Neuronal stem cell (in vitro differentiated cells): ENCODE measurements at regions not wholly inside any gene's neighbourhood (a gene's known extent, or its start where the extent isn't known, plus 50 kb on each side); places are given as distances from the start of the nearest gene placed in this dataset.

Experiments
- DNase-seq: peaks from one replicate; pipeline ENCODE4 v3.0.0-alpha.2; 2013; ENCODE audit warnings: low spot score
- H2AFZ ChIP-seq: one replicate; pipeline ENCODE4 v1.6.1; 2013; ENCODE audit warnings: mild to moderate bottlenecking, low read length, inconsistent platforms
- H2AK5ac ChIP-seq: 2 replicates; pipeline ENCODE4 v1.6.1; 2013; ENCODE audit warnings: low read depth, mild to moderate bottlenecking, inconsistent platforms, low read length, moderate library complexity, mixed read lengths
- H2BK120ac ChIP-seq: 2 replicates; pipeline ENCODE4 v1.6.1; 2013; ENCODE audit warnings: low read depth, mild to moderate bottlenecking, inconsistent platforms, low read length, moderate library complexity, mixed read lengths
- H2BK12ac ChIP-seq: one replicate; pipeline ENCODE4 v1.6.1; 2013; ENCODE audit warnings: low read length, inconsistent platforms
- H2BK15ac ChIP-seq: 2 replicates; pipeline ENCODE4 v1.6.1; 2013; ENCODE audit warnings: mild to moderate bottlenecking, low read length, inconsistent platforms, mixed read lengths
- H2BK5ac ChIP-seq: one replicate; pipeline ENCODE4 v1.6.1; 2013; ENCODE audit warnings: inconsistent platforms, mild to moderate bottlenecking, low read length, moderate library complexity
- H3K14ac ChIP-seq: one replicate; pipeline ENCODE4 v1.6.1; 2013; ENCODE audit warnings: low read length, inconsistent platforms
- H3K18ac ChIP-seq: 2 replicates; pipeline ENCODE4 v1.6.1; 2013; ENCODE audit warnings: low read length, inconsistent platforms
- H3K23ac ChIP-seq: 2 replicates; pipeline ENCODE4 v1.6.1; 2013; ENCODE audit warnings: low read depth, mild to moderate bottlenecking, mixed read lengths, low read length, inconsistent platforms; ENCODE audit not compliant: poor library complexity
- H3K27ac ChIP-seq: replicated peaks from 3 replicates; pipeline ENCODE4 v1.5.1; 2013; ENCODE audit warnings: low read length, inconsistent platforms
- H3K27me3 ChIP-seq, 3 experiments: 2 replicates each; pipeline ENCODE4 v1.6.1; 2013; ENCODE audit warnings: low read length in 3 of 3, mild to moderate bottlenecking in 2 of 3, inconsistent platforms in 1 of 3, low read depth in 1 of 3, mixed read lengths in 1 of 3, moderate library complexity in 1 of 3; ENCODE audit not compliant: control insufficient read depth in 3 of 3, insufficient read depth in 3 of 3
- H3K36me3 ChIP-seq, 2 donors: replicated peaks in 1 of 2; 2 replicates each; pipeline ENCODE4 v1.6.1; 2013; ENCODE audit warnings: low read length in 2 of 2; ENCODE audit not compliant: control insufficient read depth in 2 of 2, insufficient read depth in 2 of 2
- H3K4ac ChIP-seq: 2 replicates; pipeline ENCODE4 v1.6.1; 2013; ENCODE audit warnings: inconsistent platforms, mild to moderate bottlenecking, low read length, moderate library complexity
- H3K4me1 ChIP-seq, 2 donors: 1 replicate in 1 of 2; 2 replicates in 1 of 2; pipeline ENCODE4 v1.6.1; 2013; ENCODE audit warnings: low read length in 2 of 2, low read depth in 1 of 2; ENCODE audit not compliant: control insufficient read depth in 2 of 2, insufficient read depth in 1 of 2
- H3K4me2 ChIP-seq: one replicate; pipeline ENCODE4 v1.6.1; 2013; ENCODE audit warnings: mild to moderate bottlenecking, low read length, inconsistent platforms; ENCODE audit not compliant: insufficient read depth, poor library complexity, severe bottlenecking
- H3K4me3 ChIP-seq, 2 donors: 2 replicates each; pipeline ENCODE4 v1.5.1; 2013; ENCODE audit warnings: low read length in 2 of 2, mild to moderate bottlenecking in 2 of 2, inconsistent platforms in 1 of 2, moderate library complexity in 1 of 2
- H3K79me1 ChIP-seq: one replicate; pipeline ENCODE4 v1.6.1; 2013; ENCODE audit warnings: low read depth, mild to moderate bottlenecking, inconsistent platforms, low read length, moderate library complexity
- H3K9ac ChIP-seq: one replicate; pipeline ENCODE4 v1.6.1; 2013; ENCODE audit warnings: mild to moderate bottlenecking, low read depth, low read length, inconsistent platforms; ENCODE audit not compliant: poor library complexity
- H3K9me3 ChIP-seq, 2 donors: replicated peaks in 1 of 2; 2 replicates each; pipeline versions ENCODE3 to v1.6.1; 2013; ENCODE audit warnings: low read length in 2 of 2, mild to moderate bottlenecking in 2 of 2, inconsistent platforms in 1 of 2, low read depth in 1 of 2, mixed read lengths in 1 of 2, moderate library complexity in 1 of 2; ENCODE audit not compliant: control insufficient read depth in 2 of 2, insufficient read depth in 1 of 2
- H4K8ac ChIP-seq: one replicate; pipeline ENCODE4 v1.6.1; 2013; ENCODE audit warnings: low read depth, mild to moderate bottlenecking, inconsistent platforms, low read length, moderate library complexity
- H4K91ac ChIP-seq: one replicate; pipeline ENCODE4 v1.6.1; 2013; ENCODE audit warnings: low read length, low read depth, mild to moderate bottlenecking, inconsistent platforms; ENCODE audit not compliant: poor library complexity
- WGBS, 2 donors: extraction: QIAGEN DNeasy Blood & Tissue Kit; methylation state at CpG; one replicate each; pipeline ENCODE4 v1.1.7; 2013; ENCODE audit warnings: missing lambda C conversion rate in 2 of 2, mixed read lengths in 1 of 2; ENCODE audit not compliant: insufficient read length in 2 of 2, insufficient replicate concordance in 1 of 2; ENCODE audit errors: extremely low coverage in 2 of 2; 5-methylcytosine and 5-hydroxymethylcytosine counted together

DNA sequence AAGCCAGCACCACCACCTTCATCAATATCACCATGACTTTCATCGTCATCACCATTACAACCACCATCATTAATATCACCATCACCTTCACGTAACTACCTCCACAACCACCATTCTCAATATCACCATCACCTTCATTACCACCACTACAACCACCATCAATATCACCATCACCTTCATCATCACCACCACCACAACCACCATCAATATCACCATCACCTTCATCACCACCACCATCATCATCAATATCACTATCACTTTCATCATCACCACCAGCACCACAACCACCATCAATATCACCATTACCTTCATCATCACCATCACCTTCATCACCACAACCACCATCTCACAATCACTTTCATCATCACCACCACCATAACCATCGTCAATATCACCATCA is 225.3 kb upstream of the SULF2 start:
- peaks cover 0 to 3% of the 10 kb centered on the region in 2 donors for H3K9me3 ChIP-seq
- no peak overlapping the region for H4K91ac ChIP-seq
- H3K36me3 ChIP-seq = no peaks in the 10 kb centered on the region
- H3K4me3 ChIP-seq = peak overlapping the region in 1 of 2 donors; percentile 30
- no peak overlapping the region for H3K4ac ChIP-seq
- H3K4me2 ChIP-seq = no peak overlapping the region
- 100% methylated on average over 2 to 3 of the region's 3 CpGs for WGBS, 2 donors
- no peak overlapping the region for H3K14ac ChIP-seq
- DNase-seq = no peak
- no peak overlapping the region for H2BK15ac ChIP-seq
- no peak overlapping the region for H2AFZ ChIP-seq
- no peaks in the 10 kb centered on the region for H3K79me1 ChIP-seq
- H3K18ac ChIP-seq = no peak overlapping the region
- no peaks in the 10 kb centered on the region for H3K27me3 ChIP-seq
- H3K9ac ChIP-seq = no peak overlapping the region
- no peak overlapping the region for H2BK5ac ChIP-seq
- no peak overlapping the region for H2BK12ac ChIP-seq
- no peaks in the 10 kb centered on the region for H3K4me1 ChIP-seq
- H3K23ac ChIP-seq = no peak overlapping the region
- H4K8ac ChIP-seq = no peak overlapping the region
- H2AK5ac ChIP-seq = no peak overlapping the region
- H2BK120ac ChIP-seq = no peak overlapping the region
- no peak overlapping the region for H3K27ac ChIP-seq

DNA sequence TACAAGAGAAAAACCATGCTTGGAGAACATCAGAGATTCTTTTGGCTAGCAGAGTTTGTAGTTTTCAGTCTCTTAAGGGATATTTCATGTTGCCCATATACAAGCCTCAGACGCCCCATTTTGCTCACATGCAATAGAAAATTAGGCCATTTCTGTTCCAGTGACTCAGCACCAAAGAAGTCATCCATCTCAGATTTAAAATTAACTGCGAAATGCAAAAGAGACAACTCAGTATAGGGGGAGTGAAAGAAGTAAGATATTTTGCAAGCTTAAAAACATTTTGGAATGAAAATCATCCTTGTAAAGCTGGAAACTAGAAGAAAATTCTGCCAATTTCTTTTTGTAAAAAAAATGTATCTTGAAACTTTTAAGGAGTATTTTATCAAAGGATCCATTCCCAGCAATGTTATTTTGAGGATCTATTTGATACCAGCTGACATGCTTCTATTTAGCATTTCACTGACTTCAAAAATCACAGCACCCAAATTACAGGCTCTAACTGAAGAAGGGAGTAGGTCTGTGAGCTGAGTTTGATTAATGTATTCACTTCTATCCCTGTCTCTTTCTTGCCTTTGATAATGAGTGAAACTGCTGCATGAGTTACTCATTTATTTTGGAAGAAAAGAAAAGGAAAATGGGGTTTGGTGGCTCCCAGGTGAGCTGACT is 223.7 kb upstream of the SULF2 start:
- DNase-seq = no peak
- Histone ChIP-seq H2BK15ac (no peak overlapping the region), H3K14ac (no peak overlapping the region), H4K8ac (no peak overlapping the region), H3K9me3 (peaks cover 0 to 3% of the 10 kb centered on the region in 2 donors), H3K18ac (no peak overlapping the region), H2BK12ac (no peak overlapping the region), H2BK5ac (no peak overlapping the region), H2AFZ (no peak overlapping the region), H2BK120ac (no peak overlapping the region), H3K27me3 (no peaks in the 10 kb centered on the region), H3K4ac (no peak overlapping the region), H3K4me2 (no peak overlapping the region), H3K36me3 (no peaks in the 10 kb centered on the region), H3K23ac (no peak overlapping the region), H3K4me1 (no peaks in the 10 kb centered on the region), H3K9ac (no peak overlapping the region), H2AK5ac (no peak overlapping the region), H3K4me3 (no peak overlapping the region), H3K27ac (no peak overlapping the region), H4K91ac (no peak overlapping the region), H3K79me1 (no peaks in the 10 kb centered on the region)
- no CpG with 5 or more reads among the region's 2 CpGs for WGBS, 2 donors

DNA sequence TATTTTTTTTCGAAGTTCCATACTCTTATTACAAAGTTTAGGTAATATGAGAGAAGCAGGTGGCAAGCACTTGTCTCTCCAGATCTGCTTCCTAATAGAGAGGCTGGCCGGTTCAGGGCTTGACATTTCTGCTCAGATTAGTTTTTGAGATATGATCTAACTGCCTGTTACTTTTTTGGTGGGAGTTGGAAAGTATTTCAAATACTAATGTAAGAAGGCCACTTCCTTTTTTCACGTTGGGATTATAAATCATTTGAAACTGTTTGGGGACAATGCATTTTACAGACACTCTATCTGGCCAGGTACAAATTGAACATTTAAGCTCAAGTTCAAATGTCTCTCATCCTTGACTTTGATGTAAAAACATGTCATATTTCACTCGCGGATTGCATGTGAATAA is 222.1 kb upstream of the SULF2 start:
- Histone ChIP-seq H2BK12ac (no peak overlapping the region), H3K18ac (no peak overlapping the region), H2AK5ac (no peak overlapping the region), H3K23ac (no peak overlapping the region), H3K79me1 (no peaks in the 10 kb centered on the region), H2BK5ac (no peak overlapping the region), H3K4me1 (peaks cover 0 to 2% of the 10 kb centered on the region in 2 donors), H3K14ac (no peak overlapping the region), H3K4me3 (no peak overlapping the region), H3K27me3 (no peaks in the 10 kb centered on the region), H3K27ac (no peak overlapping the region), H3K9me3 (peaks cover under 1 to 3% of the 10 kb centered on the region in 2 donors), H2BK120ac (no peak overlapping the region), H3K9ac (no peak overlapping the region), H3K4ac (no peak overlapping the region), H3K36me3 (no peaks in the 10 kb centered on the region), H2AFZ (no peak overlapping the region), H4K91ac (no peak overlapping the region), H2BK15ac (no peak overlapping the region), H3K4me2 (no peak overlapping the region), H4K8ac (no peak overlapping the region)
- no peak for DNase-seq
- no CpG with 5 or more reads among the region's 5 CpGs for WGBS, 2 donors

DNA sequence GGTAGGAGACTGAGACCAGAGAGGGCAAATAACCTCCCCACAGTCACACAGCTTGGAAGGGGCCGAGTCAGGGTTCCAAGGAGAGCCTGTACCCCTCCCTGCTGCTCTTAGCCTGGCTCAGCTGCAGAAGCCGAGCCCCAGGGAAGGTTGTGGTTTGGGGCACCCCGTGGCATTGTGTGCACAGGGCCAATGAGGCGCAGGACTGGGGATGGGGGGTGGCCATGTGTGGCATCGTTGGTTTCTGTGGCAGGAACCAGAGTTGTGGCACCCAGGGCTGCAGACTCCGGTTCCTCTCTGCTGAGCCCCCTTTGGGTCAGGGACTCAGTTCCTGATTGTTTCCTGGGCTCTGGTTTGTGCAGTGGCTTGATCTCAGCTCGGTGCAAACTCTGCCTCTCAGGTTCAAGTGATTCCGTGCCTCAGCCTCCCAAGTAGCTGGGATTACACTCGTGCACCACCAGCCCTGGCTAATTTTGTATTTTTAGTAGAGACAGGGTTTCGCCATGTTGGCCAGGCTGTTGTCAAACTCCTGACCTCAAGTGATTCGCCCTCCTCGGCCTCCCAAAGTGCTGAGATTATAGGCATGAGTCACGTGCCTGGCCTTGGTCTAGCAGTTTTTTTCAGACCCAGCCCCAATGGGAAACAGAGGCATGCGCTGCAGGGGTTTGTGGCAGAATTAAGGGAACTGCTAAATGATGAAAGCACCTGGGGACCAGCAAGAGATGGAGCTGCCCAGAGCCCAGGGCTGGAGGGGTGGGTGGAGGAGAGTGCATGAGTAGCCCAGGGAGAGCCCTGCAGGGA is 221.0 kb upstream of the SULF2 start:
- Histone ChIP-seq H2BK15ac (no peak overlapping the region), H3K27me3 (no peaks in the 10 kb centered on the region), H3K79me1 (no peaks in the 10 kb centered on the region), H2BK120ac (no peak overlapping the region), H2BK5ac (peak overlapping the region; percentile 42), H3K27ac (no peak overlapping the region), H4K8ac (no peak overlapping the region), H2BK12ac (peak overlapping the region; percentile 65), H2AK5ac (peak overlapping the region; percentile 51), H3K9ac (no peak overlapping the region), H4K91ac (no peak overlapping the region), H3K18ac (peak overlapping the region; percentile 67), H3K36me3 (no peaks in the 10 kb centered on the region), H2AFZ (no peak overlapping the region), H3K9me3 (peaks cover 2% of the 10 kb centered on the region in 2 donors), H3K23ac (no peak overlapping the region), H3K4ac (no peak overlapping the region), H3K4me2 (no peak overlapping the region), H3K4me1 (peaks cover 0 to 3% of the 10 kb centered on the region in 2 donors), H3K14ac (no peak overlapping the region), H3K4me3 (no peak overlapping the region)
- WGBS, 2 donors = no CpG with 5 or more reads among the region's 14 CpGs
- DNase-seq = no peak
